Bronchial epithelial cell (primary cell): ENCODE measurements at regions not wholly inside any gene's neighbourhood (a gene's known extent, or its start where the extent isn't known, plus 50 kb on each side); places are given as distances from the start of the nearest gene placed in this dataset.

ENCODE experiments used
- DNase-seq: peaks from one replicate; pipeline ENCODE4 v3.0.0-alpha.2; 2010; ENCODE audit warnings: low read depth
- FAIRE-seq: peaks from 2 replicates; lab custom pipeline; 2011; peaks lifted over from hg19 to GRCh38; lab: Jason Lieb, UNC
- H3K27me3 ChIP-seq: 2 replicates; pipeline ENCODE4 v1.5.1; 2011; ENCODE audit warnings: low read length; ENCODE audit not compliant: control insufficient read depth, insufficient read depth
- H3K36me3 ChIP-seq: 2 replicates; pipeline ENCODE4 v1.5.1; 2011; ENCODE audit warnings: low read length; ENCODE audit not compliant: control insufficient read depth, insufficient read depth
- H3K4me3 ChIP-seq: 2 replicates; pipeline ENCODE4 v1.5.1; 2011; ENCODE audit warnings: mild to moderate bottlenecking, low read depth, low read length, control low read depth
- CTCF ChIP-seq: IDR thresholded peaks from 2 replicates; pipeline ENCODE4 v1.5.1; 2011; ENCODE audit warnings: mild to moderate bottlenecking, moderate library complexity, low read length, control low read depth, inconsistent platforms; ENCODE audit not compliant: insufficient read depth, severe bottlenecking

- no peak overlapping the region for H3K4me3 ChIP-seq
- H3K36me3 ChIP-seq = no peaks in the 10 kb centered on the region
- TF ChIP-seq CTCF = no peak
- no peak for FAIRE-seq
- H3K27me3 ChIP-seq = no peaks in the 10 kb centered on the region
- DNase-seq = no peak
These were observed 159.4 kb upstream of the MEOX2 start for GRCh38 chr7:15845868-15846267.

- TF ChIP-seq CTCF = no peak
- no peaks in the 10 kb centered on the region for H3K27me3 ChIP-seq
- H3K36me3 ChIP-seq = no peaks in the 10 kb centered on the region
- H3K4me3 ChIP-seq = no peak overlapping the region
- DNase-seq (no peak), FAIRE-seq (no peak)
These were observed 159.0 kb upstream of the MEOX2 start for GRCh38 chr7:15845461-15845860.

GRCh38 chr7:15839416-15840100 is 153.1 kb upstream of the MEOX2 start:
- FAIRE-seq = no peak
- DNase-seq = no peak
- no peak for TF ChIP-seq CTCF
- Histone ChIP-seq H3K4me3 (no peak overlapping the region), H3K36me3 (no peaks in the 10 kb centered on the region), H3K27me3 (no peaks in the 10 kb centered on the region)

GRCh38 chr7:15838265-15838664 is 151.8 kb upstream of the MEOX2 start:
- FAIRE-seq (no peak), DNase-seq (no peak)
- no peak for TF ChIP-seq CTCF
- H3K27me3 ChIP-seq = no peaks in the 10 kb centered on the region
- H3K36me3 ChIP-seq = no peaks in the 10 kb centered on the region
- H3K4me3 ChIP-seq = no peak overlapping the region

GRCh38 chr7:15837306-15837950 is 150.9 kb upstream of the MEOX2 start:
- no peak for DNase-seq
- Histone ChIP-seq H3K36me3 (no peaks in the 10 kb centered on the region), H3K27me3 (no peaks in the 10 kb centered on the region), H3K4me3 (no peak overlapping the region)
- FAIRE-seq = no peak
- no peak for TF ChIP-seq CTCF
